SJCRH30 (cell line): ENCODE measurements at regions not wholly inside any gene's neighbourhood (a gene's known extent, or its start where the extent isn't known, plus 50 kb on each side); places are given as distances from the start of the nearest gene placed in this dataset.

Source experiments
- DNase-seq, 2 experiments: peaks; one replicate each; pipeline ENCODE4 v3.0.0-alpha.2; 2015 to 2020
- H3K27ac ChIP-seq: fragments of 250-450 bp; sonication (Bioruptor Pico); 2 replicates; pipeline ENCODE4 v1.5.1; 2020; ENCODE audit warnings: mild to moderate bottlenecking, moderate library complexity
- H3K27me3 ChIP-seq: fragments of 250-450 bp; sonication (Bioruptor Pico); 2 replicates; pipeline ENCODE4 v1.5.1; 2020; ENCODE audit warnings: mild to moderate bottlenecking, moderate library complexity
- H3K36me3 ChIP-seq: fragments of 250-450 bp; sonication (Bioruptor Pico); 2 replicates; pipeline ENCODE4 v1.5.1; 2020; ENCODE audit warnings: mild to moderate bottlenecking, moderate library complexity
- H3K4me1 ChIP-seq: fragments of 250-450 bp; sonication (Bioruptor Pico); 2 replicates; pipeline ENCODE4 v1.5.1; 2020; ENCODE audit warnings: mild to moderate bottlenecking, moderate library complexity
- H3K4me3 ChIP-seq: fragments of 250-450 bp; sonication (Bioruptor Pico); 2 replicates; pipeline ENCODE4 v1.5.1; 2020; ENCODE audit warnings: mild to moderate bottlenecking, moderate library complexity
- H3K9me3 ChIP-seq: fragments of 250-450 bp; sonication (Bioruptor Pico); replicated peaks from 2 replicates; pipeline ENCODE4 v1.5.1; 2020; ENCODE audit warnings: mild to moderate bottlenecking, moderate library complexity

DNA sequence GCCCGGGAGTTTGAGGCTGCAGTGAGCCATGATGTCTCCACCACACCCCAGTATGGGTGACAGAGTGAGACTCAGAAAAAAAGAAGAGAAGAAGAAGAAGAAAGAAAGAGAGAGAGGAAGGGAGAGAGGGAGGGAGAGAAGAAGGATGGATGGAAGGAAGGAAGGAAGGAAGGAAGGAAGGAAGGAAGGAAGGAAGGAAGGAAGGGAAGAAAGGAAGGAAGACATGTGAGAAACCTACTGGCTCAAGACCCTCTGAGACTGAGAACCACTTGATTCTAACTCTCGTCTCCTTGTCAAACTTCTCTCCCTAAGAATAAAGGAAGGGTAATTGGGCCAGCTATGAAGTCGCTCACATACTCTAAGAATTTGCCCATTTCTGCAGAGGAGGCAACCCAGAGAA lies 148.1 kb upstream of the UBE2E1 start:
- Histone ChIP-seq H3K27me3 (no peaks in the 10 kb centered on the region), H3K4me3 (no peak overlapping the region), H3K36me3 (no peaks in the 10 kb centered on the region), H3K4me1 (peaks cover 4% of the 10 kb centered on the region), H3K27ac (no peak overlapping the region), H3K9me3 (peaks cover 4% of the 10 kb centered on the region; the same call in 1 of the 2 replicates)
- no peak for DNase-seq

DNA sequence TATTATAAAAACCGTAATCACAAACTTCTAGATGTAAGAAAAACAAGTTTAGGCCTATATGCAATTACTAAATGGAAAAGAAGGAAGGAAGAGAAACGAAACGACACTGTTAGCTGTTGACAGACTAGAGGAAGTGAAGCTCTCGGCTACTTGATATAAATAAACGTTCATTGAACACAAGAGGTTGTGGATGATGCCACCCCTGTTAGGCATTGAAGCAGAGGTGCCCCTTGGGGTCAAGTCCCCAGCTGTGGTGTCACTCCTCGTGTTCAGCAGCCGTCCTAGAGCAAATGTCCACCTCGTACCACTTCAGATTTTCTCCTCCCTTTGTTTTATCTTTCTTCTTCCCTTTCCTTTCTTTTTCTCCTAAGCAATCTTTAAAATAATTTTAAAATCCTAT lies 146.5 kb upstream of the UBE2E1 start:
- DNase-seq: peak; percentile 26 to 46
- Histone ChIP-seq H3K9me3 (peaks cover 4% of the 10 kb centered on the region; the same call in 1 of the 2 replicates), H3K4me1 (peaks cover 4% of the 10 kb centered on the region), H3K36me3 (no peaks in the 10 kb centered on the region), H3K4me3 (no peak overlapping the region), H3K27ac (no peak overlapping the region), H3K27me3 (no peaks in the 10 kb centered on the region)

DNA sequence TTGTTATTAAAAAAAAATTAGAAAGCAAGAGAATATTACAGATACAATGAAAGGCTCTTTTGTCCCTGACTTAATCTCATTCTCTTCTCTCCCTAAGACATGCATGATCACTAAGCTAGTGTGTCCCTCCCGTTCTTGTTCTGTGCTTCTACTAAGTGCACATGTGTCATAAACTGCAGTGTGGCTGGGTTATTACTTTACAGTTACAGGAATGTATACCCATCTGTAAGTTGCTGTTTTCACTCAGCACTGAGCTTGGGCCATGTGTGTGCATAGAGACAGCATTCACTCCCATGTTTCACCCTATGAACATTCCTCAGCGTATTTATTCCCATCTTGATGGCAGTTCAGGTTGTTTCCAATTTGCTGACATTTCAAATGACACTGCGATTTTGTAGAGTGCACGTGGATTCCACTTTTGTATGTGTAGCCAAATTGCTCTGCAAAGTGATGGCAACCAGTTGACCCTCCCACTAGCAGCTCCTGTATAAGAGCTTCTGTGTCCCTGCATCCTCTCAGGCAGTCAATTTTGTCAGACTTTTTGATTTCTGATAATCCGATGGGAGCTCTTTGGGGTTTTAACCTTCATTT lies 145.8 kb upstream of the UBE2E1 start:
- no peak overlapping the region for H3K27ac ChIP-seq
- H3K9me3 ChIP-seq: peaks cover 4% of the 10 kb centered on the region; the same call in 1 of the 2 replicates
- DNase-seq: peak in 1 of 2 experiments; percentile 26
- H3K36me3 ChIP-seq: no peaks in the 10 kb centered on the region
- H3K27me3 ChIP-seq: no peaks in the 10 kb centered on the region
- H3K4me3 ChIP-seq: no peak overlapping the region
- peaks cover 4% of the 10 kb centered on the region for H3K4me1 ChIP-seq

DNA sequence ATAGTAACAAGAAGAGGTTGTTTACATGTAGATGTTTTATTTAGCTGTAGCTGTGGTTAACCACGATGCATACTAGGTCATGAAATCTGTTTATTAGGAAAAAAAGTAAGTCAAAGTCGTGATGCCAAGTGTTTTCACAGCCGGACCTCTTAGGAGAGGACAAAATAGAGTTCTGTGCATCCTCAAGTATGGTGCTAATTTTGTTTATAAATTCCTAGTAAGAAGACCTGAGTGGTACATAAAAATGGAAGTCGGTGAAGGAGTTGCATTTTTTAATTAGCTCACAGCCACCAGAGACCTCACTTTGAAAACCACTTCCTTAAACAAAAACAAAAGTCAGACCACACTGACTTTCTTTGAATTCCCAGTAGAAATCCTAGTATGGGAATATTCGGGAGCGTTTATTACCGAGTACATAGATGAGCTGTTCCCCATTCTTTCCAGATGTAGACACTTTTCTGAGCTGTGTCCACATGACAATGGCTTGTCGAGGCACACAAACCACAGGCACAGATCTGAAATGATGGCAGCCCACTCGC lies 143.6 kb upstream of the UBE2E1 start:
- Histone ChIP-seq H3K27ac (no peak overlapping the region), H3K9me3 (no peaks in the 10 kb centered on the region), H3K4me3 (no peak overlapping the region), H3K27me3 (no peaks in the 10 kb centered on the region), H3K4me1 (peaks cover 4% of the 10 kb centered on the region), H3K36me3 (no peaks in the 10 kb centered on the region)
- DNase-seq: peak in 1 of 2 experiments; percentile 14

DNA sequence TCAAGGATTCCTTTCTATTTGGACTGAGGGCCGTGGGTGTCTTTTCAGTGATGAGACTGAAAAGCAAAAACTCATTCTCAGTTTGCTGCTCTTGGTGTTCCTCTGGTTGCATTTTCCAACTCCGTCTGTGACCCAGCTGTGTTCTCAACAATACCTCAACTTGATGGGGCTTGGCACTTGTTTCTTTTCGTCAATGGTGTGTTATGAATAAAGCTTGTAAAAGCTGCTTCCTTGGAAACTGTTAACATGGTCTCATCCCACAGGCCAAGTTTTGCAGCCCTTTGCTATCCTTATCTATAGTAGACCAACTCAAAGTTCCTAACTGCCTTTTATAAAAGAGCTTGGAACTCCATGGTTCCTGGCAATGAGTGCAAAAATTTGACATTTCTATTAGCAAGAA lies 142.5 kb upstream of the UBE2E1 start:
- Histone ChIP-seq H3K9me3 (no peaks in the 10 kb centered on the region), H3K27me3 (no peaks in the 10 kb centered on the region), H3K36me3 (no peaks in the 10 kb centered on the region), H3K27ac (no peak overlapping the region), H3K4me3 (no peak overlapping the region), H3K4me1 (peaks cover 14% of the 10 kb centered on the region)
- DNase-seq: no peak

DNA sequence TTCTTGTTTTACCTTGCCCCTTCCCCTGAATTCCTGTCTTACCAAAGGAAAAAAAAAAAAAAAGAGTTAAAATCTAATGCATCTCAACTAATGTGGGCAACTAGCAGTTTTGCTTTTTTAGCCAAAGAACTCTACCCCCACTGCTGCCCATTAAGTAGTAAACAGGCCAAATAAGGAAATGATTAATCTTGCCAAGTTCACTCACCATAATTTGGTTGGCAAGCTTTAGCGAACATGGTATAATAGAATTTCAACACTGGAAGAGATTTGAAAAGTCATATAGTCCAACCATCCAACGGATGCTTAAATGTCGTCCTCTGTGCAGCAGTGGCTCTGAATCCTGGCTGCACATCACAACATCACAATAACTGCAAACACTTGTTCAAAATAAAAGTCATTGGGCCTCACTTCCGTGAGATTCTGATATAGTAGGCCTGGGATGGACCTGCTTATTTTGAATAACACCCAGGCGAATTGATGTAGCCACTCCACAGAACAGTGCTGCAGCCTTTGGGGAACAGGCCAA lies 142.0 kb upstream of the UBE2E1 start:
- Histone ChIP-seq H3K27ac (no peak overlapping the region), H3K4me1 (peaks cover 17% of the 10 kb centered on the region)
- DNase-seq: no peak

DNA sequence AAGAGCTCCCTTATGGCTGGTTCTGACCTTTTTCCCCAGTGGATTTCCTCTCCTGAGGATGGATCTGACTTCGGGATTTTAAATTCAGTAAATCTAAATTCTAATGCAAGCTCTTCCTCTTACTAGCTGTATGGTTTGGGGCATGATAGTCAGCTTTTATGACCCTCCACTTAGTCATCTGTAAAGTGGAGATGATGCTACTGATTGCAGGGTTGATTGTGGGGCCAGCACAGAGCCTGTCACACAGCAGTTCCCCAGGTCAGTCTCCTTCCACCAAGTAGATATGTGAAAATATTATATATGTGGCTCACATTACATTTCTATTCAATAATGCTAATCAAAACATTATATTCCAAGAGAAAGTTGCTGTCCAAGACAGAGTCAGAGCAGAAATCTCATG lies 141.3 kb upstream of the UBE2E1 start:
- DNase-seq: no peak

More for the DNA sequence above, 142.0 kb upstream of the UBE2E1 start:
- Histone ChIP-seq H3K4me3 (no peak overlapping the region), H3K27me3 (no peaks in the 10 kb centered on the region), H3K36me3 (no peaks in the 10 kb centered on the region), H3K9me3 (no peaks in the 10 kb centered on the region)

DNA sequence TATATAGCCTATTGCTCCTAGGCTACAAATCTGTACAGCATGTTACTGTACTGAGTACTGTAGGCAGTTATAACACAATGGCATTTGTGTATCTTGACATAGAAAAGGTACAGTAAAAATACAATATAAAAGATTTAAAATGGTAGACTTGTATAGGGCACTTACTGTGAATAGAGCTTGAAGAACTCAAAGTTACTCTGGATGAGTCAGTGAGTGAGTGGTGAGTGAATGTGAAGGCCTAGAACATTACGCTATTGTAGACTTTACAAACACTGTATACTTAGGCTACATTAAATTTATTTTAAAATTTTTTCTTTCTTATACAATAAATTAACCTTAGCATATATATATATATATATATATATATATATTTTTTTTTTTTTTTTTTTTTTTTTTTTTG lies 140.0 kb upstream of the UBE2E1 start:
- H3K27ac ChIP-seq: no peak overlapping the region
- no peaks in the 10 kb centered on the region for H3K9me3 ChIP-seq
- H3K27me3 ChIP-seq: no peaks in the 10 kb centered on the region
- peaks cover 23% of the 10 kb centered on the region for H3K4me1 ChIP-seq
- no peak for DNase-seq
- no peaks in the 10 kb centered on the region for H3K36me3 ChIP-seq
- H3K4me3 ChIP-seq: no peak overlapping the region

More for the DNA sequence above, 141.3 kb upstream of the UBE2E1 start:
- Histone ChIP-seq H3K36me3 (no peaks in the 10 kb centered on the region), H3K9me3 (no peaks in the 10 kb centered on the region), H3K27ac (no peak overlapping the region), H3K27me3 (no peaks in the 10 kb centered on the region), H3K4me3 (no peak overlapping the region), H3K4me1 (peaks cover 19% of the 10 kb centered on the region)

DNA sequence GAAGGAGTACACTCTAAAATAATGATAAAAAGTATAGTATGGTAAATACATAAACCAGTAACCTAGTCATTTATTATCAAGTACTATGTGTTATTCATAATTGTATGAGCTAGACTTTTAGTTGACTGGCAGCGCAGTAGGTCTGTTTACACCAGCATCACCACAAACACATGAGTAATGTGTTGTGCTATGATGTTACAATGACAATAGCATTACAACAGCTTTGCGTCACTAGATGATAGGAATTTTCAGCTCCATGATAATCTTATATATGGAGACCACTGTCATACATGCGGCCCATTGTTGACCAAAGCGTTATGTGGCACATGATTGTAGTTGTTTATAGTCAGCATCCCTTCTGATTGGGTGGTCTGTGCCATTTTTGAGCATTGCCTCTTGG lies 138.9 kb upstream of the UBE2E1 start:
- H3K27me3 ChIP-seq: no peaks in the 10 kb centered on the region
- DNase-seq: no peak
- no peaks in the 10 kb centered on the region for H3K9me3 ChIP-seq
- H3K4me1 ChIP-seq: peaks cover 23% of the 10 kb centered on the region
- no peak overlapping the region for H3K27ac ChIP-seq
- no peaks in the 10 kb centered on the region for H3K36me3 ChIP-seq
- H3K4me3 ChIP-seq: no peak overlapping the region

DNA sequence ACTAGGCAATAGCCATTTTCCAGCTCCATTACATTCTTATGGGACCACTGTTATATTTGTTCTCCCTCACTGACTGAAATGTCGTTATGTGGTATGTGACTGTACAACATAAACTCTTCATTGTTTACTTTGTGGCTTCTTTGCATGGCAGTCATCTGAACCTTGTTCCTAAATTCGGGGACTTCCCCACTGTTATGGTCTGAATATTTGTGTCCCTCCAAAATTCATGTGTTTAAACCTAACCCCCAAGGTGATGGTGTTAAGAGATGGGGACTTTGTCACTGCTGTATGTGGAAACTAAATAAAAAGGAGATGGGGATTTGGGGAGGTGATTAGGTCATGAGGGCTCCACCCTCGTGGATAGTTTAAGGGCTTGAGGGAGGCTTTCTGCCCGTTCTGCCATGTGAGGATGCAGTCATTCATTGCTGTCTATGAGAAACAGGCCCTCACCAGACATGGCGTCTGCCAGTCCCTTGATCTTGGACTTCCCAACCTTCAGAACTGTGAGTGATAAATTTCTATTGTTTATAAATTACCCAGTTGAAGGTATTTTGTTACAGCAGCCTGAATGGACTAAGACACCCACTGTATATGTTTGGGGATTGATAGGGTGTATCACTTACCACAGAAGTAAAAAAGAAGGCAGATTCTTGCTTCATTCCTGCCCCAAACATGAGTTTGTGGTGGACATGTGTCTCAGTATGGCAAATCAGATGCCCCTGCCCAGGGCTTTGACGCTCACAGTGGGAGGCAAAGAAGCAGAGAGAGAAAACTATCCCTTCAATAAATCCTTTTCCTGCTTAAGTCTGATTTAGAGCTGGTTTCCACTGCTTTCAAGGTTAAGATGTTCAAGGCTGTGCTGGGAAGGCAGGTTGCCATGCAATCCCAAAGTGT lies 138.0 kb upstream of the UBE2E1 start:
- Histone ChIP-seq H3K4me3 (no peak overlapping the region), H3K27me3 (no peaks in the 10 kb centered on the region), H3K36me3 (no peaks in the 10 kb centered on the region), H3K27ac (peak overlapping the region; percentile 14; the same call in 1 of the 2 replicates), H3K9me3 (no peaks in the 10 kb centered on the region), H3K4me1 (peaks cover 23% of the 10 kb centered on the region)
- DNase-seq: no peak

DNA sequence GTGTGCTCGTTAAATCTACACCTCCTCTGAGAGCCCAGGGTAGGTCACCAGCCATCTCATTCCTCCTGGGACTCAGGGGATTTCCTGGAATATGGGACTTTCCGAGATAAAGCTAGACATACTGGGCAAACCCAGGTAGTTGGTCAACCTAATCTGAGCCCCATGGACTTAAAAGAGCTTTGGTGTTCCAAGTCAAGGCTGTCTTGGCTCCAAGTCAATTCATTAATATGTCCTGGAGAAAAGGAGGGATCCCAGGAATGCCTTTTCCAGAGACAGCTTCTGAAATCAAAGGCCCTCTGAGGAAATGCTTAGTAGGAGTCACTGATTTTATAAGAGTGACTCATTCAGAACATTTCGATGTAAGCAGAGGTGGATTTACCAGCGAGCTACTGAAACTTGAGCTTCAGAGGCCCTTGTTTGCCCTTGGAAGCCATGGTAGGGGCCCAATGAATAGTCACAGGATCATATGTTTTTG lies 137.3 kb upstream of the UBE2E1 start:
- H3K4me3 ChIP-seq: no peak overlapping the region
- H3K4me1 ChIP-seq: peaks cover 23% of the 10 kb centered on the region
- H3K27ac ChIP-seq: peak overlapping the region; percentile 14; the same call in 1 of the 2 replicates
- no peaks in the 10 kb centered on the region for H3K9me3 ChIP-seq
- no peaks in the 10 kb centered on the region for H3K27me3 ChIP-seq
- H3K36me3 ChIP-seq: no peaks in the 10 kb centered on the region
- peak; percentile 29 to 71 for DNase-seq

DNA sequence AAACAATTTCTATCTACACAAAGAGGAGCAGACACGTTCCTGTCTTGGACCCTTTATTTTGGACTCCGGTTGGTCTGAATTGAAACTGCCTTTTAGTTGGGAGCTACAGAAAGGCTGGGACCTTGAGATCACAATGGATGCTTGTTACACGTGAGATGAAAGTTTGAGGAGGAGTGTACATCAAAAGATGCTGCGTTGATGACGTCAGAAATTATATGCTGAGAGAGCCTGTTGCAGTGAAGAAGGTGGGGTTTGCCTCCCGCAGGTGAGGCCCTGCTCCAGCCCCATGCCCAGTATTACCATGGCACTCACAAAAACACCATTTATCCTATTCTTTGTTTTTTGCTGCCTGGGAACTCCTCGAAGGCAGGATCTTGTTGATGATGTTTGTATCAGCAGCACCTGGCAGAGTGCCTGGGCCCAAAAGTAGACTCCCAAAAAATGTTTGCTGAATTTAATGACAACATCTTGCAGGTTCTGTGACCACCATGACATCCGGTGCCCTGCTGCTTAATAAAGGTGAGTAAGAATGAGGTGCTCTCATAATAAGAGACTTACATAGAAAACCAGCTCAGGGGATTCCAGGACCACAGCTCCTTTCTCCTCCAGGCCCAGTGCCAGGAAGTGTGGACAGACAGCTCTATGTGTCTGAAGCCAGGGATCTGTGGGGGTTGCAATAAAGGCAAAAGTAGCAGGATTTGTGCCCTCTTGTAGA lies 136.1 kb upstream of the UBE2E1 start:
- Histone ChIP-seq H3K36me3 (no peaks in the 10 kb centered on the region), H3K4me3 (no peak overlapping the region), H3K27me3 (no peaks in the 10 kb centered on the region), H3K27ac (no peak overlapping the region), H3K4me1 (peaks cover 23% of the 10 kb centered on the region), H3K9me3 (no peaks in the 10 kb centered on the region)
- no peak for DNase-seq

DNA sequence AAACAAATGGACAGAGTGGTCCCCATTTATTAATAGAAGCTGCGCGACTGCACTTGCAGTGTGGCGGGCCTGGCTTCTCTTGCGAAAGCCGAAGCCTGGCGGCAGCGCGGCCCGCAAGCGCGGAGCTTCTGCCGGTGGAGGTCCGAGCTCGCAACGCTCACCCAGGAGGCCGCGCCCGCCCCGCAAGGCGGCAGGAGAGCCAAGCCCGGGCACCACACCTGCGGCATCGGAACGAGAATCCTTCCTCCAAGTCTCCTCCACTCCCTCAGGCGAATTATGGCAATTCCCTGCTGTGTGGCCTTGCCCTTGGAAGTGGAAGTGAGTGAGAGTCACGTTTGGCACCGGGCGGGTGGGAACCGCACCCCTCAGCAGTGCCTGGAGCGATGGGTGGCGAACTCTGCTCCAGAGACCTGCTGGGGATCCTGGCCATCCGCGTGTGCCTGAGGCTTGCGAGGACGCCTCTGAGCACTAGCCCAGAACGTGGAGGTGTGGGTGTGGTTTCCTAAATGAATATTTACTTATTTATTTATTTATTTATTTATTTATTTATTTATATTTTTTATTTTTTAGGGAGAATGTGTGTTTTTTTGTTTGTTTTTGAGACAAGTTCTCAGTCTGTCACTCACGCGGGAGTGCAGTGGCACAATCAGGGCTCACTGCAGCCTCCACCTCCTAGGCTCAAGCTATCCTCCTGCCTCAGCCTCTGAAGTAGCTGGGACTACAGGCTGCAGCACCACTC lies 133.7 kb upstream of the UBE2E1 start:
- no peak overlapping the region for H3K4me3 ChIP-seq
- H3K9me3 ChIP-seq: no peaks in the 10 kb centered on the region
- no peaks in the 10 kb centered on the region for H3K27me3 ChIP-seq
- H3K27ac ChIP-seq: no peak overlapping the region
- peaks cover 23% of the 10 kb centered on the region for H3K4me1 ChIP-seq
- no peaks in the 10 kb centered on the region for H3K36me3 ChIP-seq
- DNase-seq: no peak

DNA sequence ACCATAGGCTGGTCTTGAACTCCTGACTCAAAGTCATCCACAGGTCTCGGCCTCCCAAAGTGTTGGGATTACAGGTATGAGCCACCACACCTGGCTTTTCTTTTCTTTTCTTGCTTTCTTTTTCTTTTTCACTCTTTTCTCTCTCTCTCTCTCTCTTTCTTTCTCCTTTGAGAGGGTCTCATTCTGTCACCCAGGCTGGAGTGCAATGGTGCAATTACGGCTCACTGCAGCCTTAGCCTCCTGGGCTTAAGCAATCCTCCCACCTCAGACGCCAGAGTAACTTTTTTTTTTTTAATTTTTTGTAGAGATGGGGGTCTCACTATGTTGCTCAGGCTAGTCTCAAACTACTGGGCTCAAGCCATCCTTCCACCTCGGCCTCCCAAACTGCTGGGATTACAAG lies 133.1 kb upstream of the UBE2E1 start:
- H3K27ac ChIP-seq: no peak overlapping the region
- H3K9me3 ChIP-seq: no peaks in the 10 kb centered on the region
- no peak for DNase-seq
- H3K4me1 ChIP-seq: peaks cover 19% of the 10 kb centered on the region
- H3K27me3 ChIP-seq: no peaks in the 10 kb centered on the region
- H3K4me3 ChIP-seq: no peak overlapping the region
- no peaks in the 10 kb centered on the region for H3K36me3 ChIP-seq
